ENCODE measurements at regions not wholly inside any gene's neighbourhood (a gene's known extent, or its start where the extent isn't known, plus 50 kb on each side); places are given as distances from the start of the nearest gene placed in this dataset.

- no peak for TF ChIP-seq CEBPB (IDR thresholded peaks at IDR 0.05; ENCODE audit: low read depth, low read length)
- no peak for TF ChIP-seq YY1 (IDR thresholded peaks at IDR 0.05; ENCODE audit: low read depth, low read length)
- no peak for TF ChIP-seq TAF7 (optimal IDR thresholded peaks at IDR 0.05; ENCODE audit: borderline replicate concordance, low read depth, low read length)
Measured at GRCh38 chr7:69244701-69245100, 353.6 kb upstream of the AUTS2 start (continued).

Data from H1 (cell line).